Thyroid gland (tissue), 4 donors: ENCODE measurements at regions not wholly inside any gene's neighbourhood (a gene's known extent, or its start where the extent isn't known, plus 50 kb on each side); places are given as distances from the start of the nearest gene placed in this dataset.

Experiments
- POLR2A ChIP-seq, 2 donors: fragments of 450-650 bp; IDR thresholded peaks; one replicate each; pipeline ENCODE4 v1.6.1; 2017; ENCODE audit warnings: antibody characterized with exemption in 2 of 2, mild to moderate bottlenecking in 2 of 2, moderate library complexity in 1 of 2
- TF ChIP-seq, protein P1 (sequence below), 6 experiments: fragments of 200-600 bp in 3 of 6; fragments of 450-650 bp in 3 of 6; sonication (generic) in 3 of 6; IDR thresholded peaks; one replicate each; pipeline ENCODE4 v1.5.1; 2016 to 2019; ENCODE audit warnings: antibody characterized with exemption in 6 of 6, mild to moderate bottlenecking in 2 of 6, inconsistent platforms in 1 of 6, moderate library complexity in 1 of 6

DNA sequence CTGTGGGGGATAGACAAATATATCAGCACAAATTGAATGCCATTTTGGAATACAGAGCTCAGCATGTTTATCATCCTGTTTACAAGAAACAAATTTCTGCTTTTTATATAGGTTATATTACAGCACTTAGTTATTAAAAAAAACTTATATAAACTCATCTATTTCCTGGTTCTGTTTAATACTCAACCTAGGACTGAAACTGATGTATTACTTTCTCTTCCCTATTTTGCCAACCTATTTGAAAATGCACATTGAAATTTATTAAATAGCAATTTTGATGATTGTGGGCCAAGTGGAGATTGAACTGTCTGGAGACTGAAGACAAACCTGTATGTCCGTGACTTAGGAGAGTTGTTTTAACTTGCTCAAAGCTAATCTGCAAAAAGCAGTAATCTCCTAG lies 288.3 kb upstream of the ANO3 start:
- TF ChIP-seq, protein P1, sequence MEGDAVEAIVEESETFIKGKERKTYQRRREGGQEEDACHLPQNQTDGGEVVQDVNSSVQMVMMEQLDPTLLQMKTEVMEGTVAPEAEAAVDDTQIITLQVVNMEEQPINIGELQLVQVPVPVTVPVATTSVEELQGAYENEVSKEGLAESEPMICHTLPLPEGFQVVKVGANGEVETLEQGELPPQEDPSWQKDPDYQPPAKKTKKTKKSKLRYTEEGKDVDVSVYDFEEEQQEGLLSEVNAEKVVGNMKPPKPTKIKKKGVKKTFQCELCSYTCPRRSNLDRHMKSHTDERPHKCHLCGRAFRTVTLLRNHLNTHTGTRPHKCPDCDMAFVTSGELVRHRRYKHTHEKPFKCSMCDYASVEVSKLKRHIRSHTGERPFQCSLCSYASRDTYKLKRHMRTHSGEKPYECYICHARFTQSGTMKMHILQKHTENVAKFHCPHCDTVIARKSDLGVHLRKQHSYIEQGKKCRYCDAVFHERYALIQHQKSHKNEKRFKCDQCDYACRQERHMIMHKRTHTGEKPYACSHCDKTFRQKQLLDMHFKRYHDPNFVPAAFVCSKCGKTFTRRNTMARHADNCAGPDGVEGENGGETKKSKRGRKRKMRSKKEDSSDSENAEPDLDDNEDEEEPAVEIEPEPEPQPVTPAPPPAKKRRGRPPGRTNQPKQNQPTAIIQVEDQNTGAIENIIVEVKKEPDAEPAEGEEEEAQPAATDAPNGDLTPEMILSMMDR (IDR thresholded peaks at IDR 0.05), result no peak
- TF ChIP-seq POLR2A (IDR thresholded peaks at IDR 0.05), result no peak
